Neural crest cell (in vitro differentiated cells): ENCODE measurements at regions not wholly inside any gene's neighbourhood (a gene's known extent, or its start where the extent isn't known, plus 50 kb on each side); places are given as distances from the start of the nearest gene placed in this dataset.
"Not testable (repeated sequence)": the region's sequence is repeated elsewhere in the genome, so short reads cannot be mapped to it uniquely, and the experiment has no call there.

Experiments used
- DNase-seq: peaks from one replicate; pipeline ENCODE4 v3.0.0; 2021; ENCODE audit warnings: low read depth, mixed read lengths, low spot score
- H3K27ac Mint-ChIP-seq: one replicate; pipeline ENCODE4 v1.8.0; 2021; ENCODE audit warnings: mild to moderate bottlenecking, mixed read lengths; ENCODE audit not compliant: unreplicated experiment
- H3K27me3 Mint-ChIP-seq: 2 replicates; pipeline ENCODE4 v1.8.0; 2021; ENCODE audit warnings: low read depth, mild to moderate bottlenecking, mixed read lengths
- H3K36me3 Mint-ChIP-seq: 2 replicates; pipeline ENCODE4 v1.8.0; 2021; ENCODE audit warnings: low read depth, mild to moderate bottlenecking, mixed read lengths
- H3K4me1 Mint-ChIP-seq: 2 replicates; pipeline ENCODE4 v1.8.0; 2021; ENCODE audit warnings: mixed read lengths
- H3K4me3 Mint-ChIP-seq: one replicate; pipeline ENCODE4 v1.8.0; 2021; ENCODE audit warnings: mild to moderate bottlenecking, mixed read lengths
- H3K9me3 Mint-ChIP-seq: 2 replicates; pipeline ENCODE4 v1.8.0; 2021; ENCODE audit warnings: mixed read lengths
- TF ChIP-seq, protein P1 (sequence below): fragments of 200-600 bp; sonication (generic); conservative IDR thresholded peaks from 2 replicates; pipeline ENCODE4 v1.5.0; 2021; ENCODE audit warnings: antibody characterized with exemption, mild to moderate bottlenecking

DNA sequence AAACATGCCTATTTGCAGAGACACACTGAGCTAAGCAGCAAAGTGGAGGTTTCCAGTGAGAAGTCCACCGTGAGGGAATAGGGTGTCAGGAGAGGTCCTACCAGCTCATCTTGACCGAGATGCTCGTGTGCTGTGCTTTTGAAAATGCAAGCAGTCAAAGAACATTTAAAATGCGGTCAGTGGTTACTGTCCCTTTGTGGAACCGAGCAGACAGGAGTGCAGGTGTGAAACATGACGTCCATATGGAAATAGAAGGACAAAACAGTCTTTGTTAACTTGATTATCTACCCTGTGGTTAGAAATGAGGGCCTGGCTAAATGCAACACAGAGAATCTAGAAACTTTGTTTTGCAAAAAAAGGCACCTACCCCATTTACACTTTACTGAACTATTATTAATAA lies 473.3 kb downstream of the SPATA31A6 start:
- H3K27me3 Mint-ChIP-seq, H3K4me3 Mint-ChIP-seq, H3K27ac Mint-ChIP-seq, H3K36me3 Mint-ChIP-seq, DNase-seq, H3K4me1 Mint-ChIP-seq, H3K9me3 Mint-ChIP-seq: not testable (repeated sequence)

DNA sequence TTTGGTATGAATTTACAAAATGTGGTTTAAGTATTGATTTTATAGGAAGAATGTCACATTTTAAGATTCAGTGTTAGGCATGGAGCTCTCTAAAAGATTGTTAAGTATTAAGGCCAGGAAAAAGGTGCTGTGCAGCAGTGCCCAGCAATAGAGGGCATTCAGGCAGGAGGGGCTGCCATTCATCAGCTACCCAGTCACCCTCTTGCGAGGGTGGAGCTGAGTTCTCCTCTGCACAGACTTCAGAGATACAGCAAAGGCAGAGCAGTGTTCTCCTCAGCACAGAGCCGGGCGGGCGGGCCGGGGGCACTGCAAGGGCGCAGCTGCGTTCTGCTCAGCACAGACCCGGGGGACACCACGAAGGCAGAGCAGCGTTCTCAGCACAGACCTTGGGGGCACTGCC lies 474.0 kb downstream of the SPATA31A6 start:
- H3K9me3 Mint-ChIP-seq, DNase-seq, H3K4me1 Mint-ChIP-seq, H3K4me3 Mint-ChIP-seq, H3K36me3 Mint-ChIP-seq, H3K27ac Mint-ChIP-seq, H3K27me3 Mint-ChIP-seq: not testable (repeated sequence)

DNA sequence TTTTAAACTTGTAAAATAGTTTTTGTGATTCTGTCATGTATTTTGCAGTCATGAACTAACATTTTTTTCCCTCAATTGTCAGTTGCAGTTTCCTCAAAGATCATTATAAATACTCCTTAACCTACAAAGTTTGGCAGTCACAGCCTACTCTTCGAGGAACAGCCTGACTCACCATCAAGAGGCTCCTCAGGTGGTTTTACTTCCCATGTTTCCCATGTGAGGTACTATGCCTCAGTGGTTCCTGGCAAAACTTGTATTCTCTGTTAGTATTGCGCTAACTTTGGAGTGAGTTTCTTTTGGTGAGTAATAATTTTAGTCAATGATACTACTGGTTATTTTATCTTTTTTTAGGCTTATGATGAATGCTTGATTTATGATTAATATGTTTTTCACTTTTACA lies 513.7 kb downstream of the SPATA31A6 start:
- H3K27me3 Mint-ChIP-seq, DNase-seq, H3K4me1 Mint-ChIP-seq, H3K36me3 Mint-ChIP-seq, H3K9me3 Mint-ChIP-seq, H3K4me3 Mint-ChIP-seq, H3K27ac Mint-ChIP-seq: not testable (repeated sequence)

DNA sequence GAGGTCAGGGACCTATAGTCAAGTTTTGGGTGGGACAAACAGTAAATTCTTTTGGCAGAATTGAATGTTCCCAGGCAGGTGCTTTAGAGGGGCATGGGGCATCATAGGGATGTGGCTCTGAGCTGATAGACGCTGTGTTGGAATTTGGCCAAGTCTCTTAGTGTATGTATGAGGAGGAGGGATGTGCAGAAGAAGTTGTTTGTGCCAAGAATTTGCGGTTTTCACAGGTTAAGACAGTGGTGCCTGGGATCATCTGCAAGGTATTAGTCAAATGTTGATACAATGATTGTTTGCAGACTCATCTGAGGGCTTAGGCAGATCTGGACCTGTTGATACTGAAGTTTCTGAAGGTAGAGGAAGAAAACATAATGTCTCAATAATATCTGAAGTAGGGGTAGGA lies 519.4 kb downstream of the SPATA31A6 start:
- H3K9me3 Mint-ChIP-seq, DNase-seq, H3K27me3 Mint-ChIP-seq, H3K4me1 Mint-ChIP-seq, H3K36me3 Mint-ChIP-seq, H3K27ac Mint-ChIP-seq, H3K4me3 Mint-ChIP-seq: not testable (repeated sequence)

DNA sequence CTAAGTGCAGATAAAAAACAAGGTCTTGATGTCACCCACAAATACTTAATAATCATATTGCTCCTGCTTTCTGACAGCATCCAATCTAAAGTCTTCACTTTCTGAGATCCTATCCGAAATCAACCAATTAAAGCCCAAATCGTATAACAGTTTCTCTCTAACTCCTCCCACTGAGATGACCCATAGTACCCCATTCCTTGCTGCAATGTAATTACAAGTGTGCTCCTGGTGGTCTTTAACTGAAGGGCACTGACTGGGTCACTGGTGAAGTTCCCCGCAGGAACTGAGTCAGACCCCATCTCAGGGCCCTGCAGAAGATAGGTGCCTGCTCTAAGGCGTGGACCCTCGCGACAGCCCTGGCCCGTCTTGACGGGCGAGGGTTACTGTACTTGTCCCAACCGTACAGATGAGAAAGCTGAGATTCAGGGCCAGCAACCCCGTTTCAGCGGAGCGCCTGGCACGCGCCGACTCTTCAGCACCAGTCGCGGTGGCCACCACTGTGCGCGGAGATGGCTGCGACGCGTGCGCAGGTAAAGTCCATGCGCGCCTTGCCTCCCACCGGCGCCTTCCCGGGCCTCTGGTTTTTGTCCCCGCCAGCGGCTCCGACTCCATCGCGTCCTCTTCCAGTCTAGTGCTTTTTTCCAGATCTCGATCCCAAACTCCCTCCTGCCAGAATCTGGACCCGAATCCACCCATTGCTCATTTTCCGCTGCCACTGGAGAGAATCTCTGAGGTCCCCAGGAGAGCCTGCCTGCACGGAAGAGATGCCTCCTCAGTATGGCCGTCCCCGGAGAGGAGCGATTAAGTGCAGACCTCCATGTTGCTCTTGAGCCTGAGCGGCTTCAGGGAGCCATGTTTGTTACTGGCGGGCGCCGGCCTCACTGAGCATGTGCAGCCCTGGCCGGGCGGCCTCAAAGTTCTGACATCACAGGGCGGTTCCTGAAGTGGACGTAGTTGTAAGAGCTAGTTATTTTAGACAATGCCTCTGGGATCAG lies 541.7 kb downstream of the SPATA31A6 start:
- not testable (repeated sequence) for H3K9me3 Mint-ChIP-seq, H3K4me1 Mint-ChIP-seq, H3K36me3 Mint-ChIP-seq, H3K4me3 Mint-ChIP-seq, DNase-seq, H3K27me3 Mint-ChIP-seq, H3K27ac Mint-ChIP-seq

DNA sequence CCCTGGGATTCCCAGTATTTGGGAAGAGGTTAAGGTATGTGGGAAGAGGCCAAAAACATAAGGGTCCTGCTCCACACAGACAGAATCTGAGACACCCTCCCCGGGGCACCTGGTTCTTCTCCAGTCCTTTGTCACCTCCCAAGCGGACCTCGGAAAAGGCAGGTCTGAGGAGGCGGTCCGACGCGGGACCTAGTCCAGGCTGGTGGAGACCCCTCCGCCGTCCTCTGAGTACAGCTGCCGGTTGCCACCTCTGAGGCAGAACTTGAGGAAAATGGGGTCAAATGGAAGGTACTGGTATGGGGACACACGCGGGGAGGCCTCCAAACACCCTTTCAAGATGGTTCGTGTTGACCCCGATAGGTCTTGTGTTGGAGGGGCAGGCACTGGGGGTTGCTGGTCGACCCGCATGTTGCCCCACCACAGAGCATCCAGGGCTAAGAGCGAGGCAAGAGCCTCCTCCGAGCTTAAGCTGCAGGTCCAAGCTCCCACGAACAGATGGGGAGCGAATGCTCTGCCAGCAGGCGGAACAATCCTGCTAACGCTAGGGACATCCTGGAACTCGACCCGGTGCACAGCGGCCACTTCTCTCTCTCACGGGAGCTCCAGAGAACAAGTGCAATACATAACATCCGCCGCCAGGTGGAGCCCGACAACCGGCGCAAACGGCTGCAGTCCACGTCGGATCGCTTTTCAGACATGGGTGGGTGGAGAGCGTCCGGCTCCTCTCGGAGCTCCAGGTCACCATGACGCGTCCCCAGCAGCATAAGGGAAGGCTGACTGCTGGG lies 559.8 kb downstream of the SPATA31A6 start:
- TF ChIP-seq, protein P1, sequence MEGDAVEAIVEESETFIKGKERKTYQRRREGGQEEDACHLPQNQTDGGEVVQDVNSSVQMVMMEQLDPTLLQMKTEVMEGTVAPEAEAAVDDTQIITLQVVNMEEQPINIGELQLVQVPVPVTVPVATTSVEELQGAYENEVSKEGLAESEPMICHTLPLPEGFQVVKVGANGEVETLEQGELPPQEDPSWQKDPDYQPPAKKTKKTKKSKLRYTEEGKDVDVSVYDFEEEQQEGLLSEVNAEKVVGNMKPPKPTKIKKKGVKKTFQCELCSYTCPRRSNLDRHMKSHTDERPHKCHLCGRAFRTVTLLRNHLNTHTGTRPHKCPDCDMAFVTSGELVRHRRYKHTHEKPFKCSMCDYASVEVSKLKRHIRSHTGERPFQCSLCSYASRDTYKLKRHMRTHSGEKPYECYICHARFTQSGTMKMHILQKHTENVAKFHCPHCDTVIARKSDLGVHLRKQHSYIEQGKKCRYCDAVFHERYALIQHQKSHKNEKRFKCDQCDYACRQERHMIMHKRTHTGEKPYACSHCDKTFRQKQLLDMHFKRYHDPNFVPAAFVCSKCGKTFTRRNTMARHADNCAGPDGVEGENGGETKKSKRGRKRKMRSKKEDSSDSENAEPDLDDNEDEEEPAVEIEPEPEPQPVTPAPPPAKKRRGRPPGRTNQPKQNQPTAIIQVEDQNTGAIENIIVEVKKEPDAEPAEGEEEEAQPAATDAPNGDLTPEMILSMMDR, result peak; percentile 80
- H3K4me3 Mint-ChIP-seq, H3K9me3 Mint-ChIP-seq, H3K36me3 Mint-ChIP-seq, H3K4me1 Mint-ChIP-seq, H3K27ac Mint-ChIP-seq: not testable (repeated sequence)
- DNase-seq, result peak; percentile 69
- peaks cover 34% of the 10 kb centered on the region for H3K27me3 Mint-ChIP-seq

DNA sequence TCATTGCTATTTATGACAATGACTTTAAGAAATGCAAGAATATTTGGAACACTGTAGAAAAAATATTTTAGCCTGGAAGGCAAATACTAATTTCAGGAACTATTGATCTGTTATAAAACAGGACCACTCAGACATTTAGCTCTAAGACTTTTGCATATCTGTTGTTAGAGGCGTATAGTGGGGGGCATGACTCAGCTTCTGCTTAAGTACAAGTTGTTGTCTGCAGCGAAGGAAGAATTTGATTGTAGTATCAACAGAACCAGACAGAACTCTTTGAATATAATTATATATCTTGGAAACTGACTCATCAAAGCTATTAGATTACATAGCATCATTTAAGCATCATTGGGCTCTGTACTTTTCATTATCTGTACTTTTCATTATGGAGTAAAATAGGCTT lies 573.8 kb downstream of the SPATA31A6 start:
- H3K4me3 Mint-ChIP-seq, H3K9me3 Mint-ChIP-seq, H3K36me3 Mint-ChIP-seq, DNase-seq, H3K4me1 Mint-ChIP-seq, H3K27ac Mint-ChIP-seq: not testable (repeated sequence)
- H3K27me3 Mint-ChIP-seq, result peaks cover 11% of the 10 kb centered on the region

DNA sequence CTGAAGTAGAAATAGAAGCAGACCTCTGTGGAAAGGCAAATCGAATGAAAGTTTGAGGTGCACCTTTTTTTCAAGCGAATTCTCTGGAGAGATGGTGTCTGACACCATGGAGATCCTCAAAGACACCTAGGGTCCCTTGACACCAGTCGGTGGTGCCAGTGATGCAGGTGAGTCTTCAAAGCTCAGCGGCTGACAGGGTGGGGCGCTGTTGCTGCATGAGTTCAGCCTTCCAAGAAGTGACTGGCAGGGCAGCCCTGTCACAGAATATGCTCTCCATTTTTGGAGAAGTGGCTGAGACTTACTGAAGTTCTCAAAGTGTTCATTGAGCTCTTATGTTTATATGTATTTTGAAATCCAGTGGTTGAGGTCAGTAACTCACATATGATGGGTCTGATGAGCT lies 575.9 kb downstream of the SPATA31A6 start:
- not testable (repeated sequence) for H3K9me3 Mint-ChIP-seq, H3K4me3 Mint-ChIP-seq, DNase-seq, H3K36me3 Mint-ChIP-seq, H3K27ac Mint-ChIP-seq, H3K4me1 Mint-ChIP-seq
- H3K27me3 Mint-ChIP-seq, result peaks cover 18% of the 10 kb centered on the region

DNA sequence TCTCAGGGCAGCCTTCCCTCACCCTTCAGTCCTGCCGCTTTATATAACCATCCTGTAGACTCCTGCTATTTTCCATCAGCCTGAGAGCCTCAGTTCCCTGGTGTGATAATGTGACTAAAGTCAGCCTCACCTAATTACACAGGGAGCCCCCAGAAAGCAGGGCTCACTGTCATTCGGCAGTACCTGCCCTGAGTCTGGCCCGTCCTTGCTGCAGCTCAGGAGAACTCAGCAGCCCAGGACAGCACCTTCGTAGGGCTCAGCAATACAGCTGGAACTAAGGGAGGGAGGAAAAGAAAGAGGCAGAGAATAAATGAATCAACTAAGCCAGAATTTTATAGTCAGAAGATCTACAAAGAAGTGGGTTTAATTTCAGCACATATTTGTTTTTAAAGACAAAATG lies 598.7 kb downstream of the SPATA31A6 start:
- peaks cover 10% of the 10 kb centered on the region for H3K27me3 Mint-ChIP-seq
- not testable (repeated sequence) for DNase-seq

DNA sequence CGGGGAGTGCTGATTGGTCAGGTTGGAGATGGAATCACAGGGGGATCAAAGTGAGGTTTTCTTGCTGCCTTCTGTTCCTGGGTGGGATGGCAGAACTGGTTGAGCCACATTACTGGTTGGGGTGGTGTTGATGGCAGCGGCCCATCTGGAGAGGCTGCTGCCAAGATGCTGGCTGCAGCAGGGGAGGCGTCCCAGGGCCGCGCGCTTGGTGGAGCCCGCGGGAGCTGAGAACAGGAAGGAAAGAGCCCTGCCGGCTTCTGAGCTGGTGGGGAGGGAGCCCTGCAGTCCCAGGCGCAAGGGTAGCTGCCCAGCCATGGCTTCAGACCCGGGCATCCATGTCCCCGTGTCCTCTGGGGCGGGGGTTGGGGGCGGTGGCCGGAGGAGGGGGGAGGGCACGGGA lies 609.3 kb downstream of the SPATA31A6 start:
- not testable (repeated sequence) for H3K9me3 Mint-ChIP-seq, DNase-seq, H3K27ac Mint-ChIP-seq, H3K4me1 Mint-ChIP-seq, H3K36me3 Mint-ChIP-seq, H3K4me3 Mint-ChIP-seq
- H3K27me3 Mint-ChIP-seq, result peaks cover 46% of the 10 kb centered on the region

More for the DNA sequence above, 598.7 kb downstream of the SPATA31A6 start:
- H3K4me1 Mint-ChIP-seq, H3K36me3 Mint-ChIP-seq, H3K4me3 Mint-ChIP-seq, H3K9me3 Mint-ChIP-seq, H3K27ac Mint-ChIP-seq: not testable (repeated sequence)
